GM10248 (cell line): ENCODE measurements at regions not wholly inside any gene's neighbourhood (a gene's known extent, or its start where the extent isn't known, plus 50 kb on each side); places are given as distances from the start of the nearest gene placed in this dataset.

Experiments used
- CTCF ChIA-PET: fragments of 300-600 bp; sonication (Branson Sonifier 250); formaldehyde crosslinking; extraction: SDS; loops from one replicate; lab custom pipeline; 2021; ENCODE audit warnings: antibody characterized with exemption; lab: Yijun Ruan, JAX
- POLR2A ChIA-PET: fragments of 350-650 bp; sonication (Branson Sonifier 250); formaldehyde crosslinking; extraction: SDS; loops from one replicate; lab custom pipeline; 2020; ENCODE audit warnings: antibody characterized with exemption; lab: Yijun Ruan, JAX
- DNase-seq: peaks from one replicate; pipeline ENCODE4 v3.0.0; 2012; ENCODE audit errors: extremely low spot score
- CTCF ChIP-seq: IDR thresholded peaks from 2 replicates; pipeline ENCODE4 v1.5.1; 2012; ENCODE audit warnings: mild to moderate bottlenecking, low read depth; ENCODE audit errors: extremely low read depth, missing control alignments, control extremely low read depth

GRCh38 chr12:63470161-63470560 is 198.1 kb downstream of the DPY19L2 start:
- ChIA-PET CTCF (no interaction called here), POLR2A (no interaction called here)
- TF ChIP-seq CTCF = no peak
- no peak for DNase-seq

- CTCF ChIA-PET = no interaction called here
- no peak for TF ChIP-seq CTCF
- POLR2A ChIA-PET = no interaction called here
- DNase-seq = no peak
These were observed 200.3 kb downstream of the DPY19L2 start for GRCh38 chr12:63467951-63468350.

- TF ChIP-seq CTCF = no peak
- CTCF ChIA-PET = interaction anchor here (1.2 kb wide), 1 partner anchor 14 kb away, joined by 3 read pairs; no protein-coding TSS in a partner anchor
- DNase-seq = no peak
- POLR2A ChIA-PET = no interaction called here
These were observed 210.4 kb downstream of the DPY19L2 start for GRCh38 chr12:63457857-63458256.

- ChIA-PET CTCF (interaction anchor here (1.2 kb wide), 1 partner anchor 14 kb away, joined by 3 read pairs; no protein-coding TSS in a partner anchor), POLR2A (no interaction called here)
- no peak for TF ChIP-seq CTCF
These were observed 210.9 kb downstream of the DPY19L2 start for GRCh38 chr12:63457428-63457827.

GRCh38 chr12:63450816-63451215 is 217.5 kb downstream of the DPY19L2 start:
- POLR2A ChIA-PET = no interaction called here
- no peak for TF ChIP-seq CTCF
- DNase-seq = no peak
- CTCF ChIA-PET = interaction anchor here (2.6 kb wide), 1 partner anchor 31 kb away, joined by 6 read pairs; no protein-coding TSS in a partner anchor

More at GRCh38 chr12:63457428-63457827, 210.9 kb downstream of the DPY19L2 start:
- DNase-seq = no peak

- no peak for DNase-seq
- no peak for TF ChIP-seq CTCF
- CTCF ChIA-PET = interaction anchor here (2.6 kb wide), 1 partner anchor 30 kb away, joined by 6 read pairs; no protein-coding TSS in a partner anchor
- POLR2A ChIA-PET = no interaction called here
These were observed 218.0 kb downstream of the DPY19L2 start for GRCh38 chr12:63450334-63450733.
